ENCODE measurements at regions not wholly inside any gene's neighbourhood (a gene's known extent, or its start where the extent isn't known, plus 50 kb on each side); places are given as distances from the start of the nearest gene placed in this dataset.
"Not testable (repeated sequence)": the region's sequence is repeated elsewhere in the genome, so short reads cannot be mapped to it uniquely, and the experiment has no call there.

DNA sequence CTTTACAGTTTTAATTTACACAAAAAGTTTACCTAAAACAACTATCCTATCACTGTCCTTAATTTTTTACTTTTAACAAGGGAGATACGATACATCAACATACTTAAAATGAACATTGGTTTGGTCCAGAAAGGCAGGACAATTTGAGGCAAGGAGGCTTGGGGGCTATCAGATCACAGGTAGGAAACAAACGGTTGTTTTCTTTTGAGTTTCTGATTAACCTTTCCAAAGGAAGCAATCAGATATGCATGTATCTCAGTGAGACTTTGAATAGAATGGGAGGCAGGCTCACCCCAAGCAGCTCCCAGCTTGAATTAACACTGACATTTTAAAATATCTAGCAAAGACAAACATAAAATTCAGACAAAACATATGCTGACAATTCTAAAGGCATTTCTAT is 326.6 kb downstream of the NEK10 start:
- BruUV-seq (replicated peaks); intact Hi-C loops (cut with micrococcal nuclease); H3K14ac ChIP-seq (replicated peaks; ENCODE audit: low read depth, low read length); H2BK15ac ChIP-seq (ENCODE audit: low read depth, low read length); H2AFZ ChIP-seq (replicated peaks; ENCODE audit: low read length, poor library complexity); H3K9me1 ChIP-seq (ENCODE audit: insufficient read depth, low read length); H2AK5ac ChIP-seq (ENCODE audit: low read depth, low read length); DNase-seq; H2BK20ac ChIP-seq (ENCODE audit: low read depth, low read length); CTCF ChIA-PET; H3K4ac ChIP-seq (ENCODE audit: low read depth, low read length); H4K20me1 ChIP-seq (ENCODE audit: insufficient read depth, low read length); H3K4me1 ChIP-seq (ENCODE audit: control insufficient read depth, insufficient read depth, low read length); H3K9ac ChIP-seq (ENCODE audit: low read depth, low read length); H3K36me3 ChIP-seq (ENCODE audit: control insufficient read depth, insufficient read depth, low read length); H4K8ac ChIP-seq (ENCODE audit: low read depth in 2 of 2, low read length in 2 of 2); H3K56ac ChIP-seq (ENCODE audit: extremely low read depth, insufficient read depth, low read length); H4K5ac ChIP-seq (ENCODE audit: low read depth, low read length); H3K4me3 ChIP-seq (ENCODE audit: insufficient read depth, low read depth, low read length); POLR2A ChIA-PET (ENCODE audit: unreplicated experiment); H3K23ac ChIP-seq (ENCODE audit: low read depth, low read length); H4K91ac ChIP-seq (ENCODE audit: insufficient read depth, low read depth, low read length); H2AK9ac ChIP-seq (replicated peaks; ENCODE audit: low read depth, low read length, poor library complexity); H3K4me2 ChIP-seq (ENCODE audit: low read depth, low read length); H2BK5ac ChIP-seq (ENCODE audit: low read depth, low read length, poor library complexity, severe bottlenecking); H3K27me3 ChIP-seq (ENCODE audit: control insufficient read depth, insufficient read depth, low read length); in situ Hi-C loops (cut with MboI; ENCODE audit: low sequenced_read_pairs); H3K18ac ChIP-seq (ENCODE audit: low read depth, low read length); H3K27ac ChIP-seq (ENCODE audit: insufficient read depth, low read length); H3K9me3 ChIP-seq (ENCODE audit: control insufficient read depth, insufficient read depth, low read length); dilution Hi-C loops (cut with HindIII; ENCODE audit: low sequenced_read_pairs, unreplicated experiment); ATAC-seq (ENCODE audit: low read depth); H3K79me1 ChIP-seq (ENCODE audit: low read depth in 1 of 2, low read length in 2 of 2); H2BK120ac ChIP-seq (ENCODE audit: low read depth, low read length): not testable (repeated sequence)
- no CpG with 5 or more reads among the region's 2 CpGs for WGBS, 2 experiments (ENCODE audit: extremely low coverage in 2 of 2, insufficient read length in 1 of 2)

All from IMR-90 (cell line).